ENCODE measurements at regions not wholly inside any gene's neighbourhood (a gene's known extent, or its start where the extent isn't known, plus 50 kb on each side); places are given as distances from the start of the nearest gene placed in this dataset.

- WGBS, 2 experiments (ENCODE audit: extremely low coverage in 2 of 2, insufficient read length in 1 of 2): no CpG with 5 or more reads among the region's 2 CpGs
- no peak for TF ChIP-seq POLR2A (IDR thresholded peaks at IDR 0.05; ENCODE audit: low read depth, low read length)
- H3K4me1 ChIP-seq (ENCODE audit: control insufficient read depth, insufficient read depth, low read length): no peaks in the 10 kb centered on the region
- no peak overlapping the region for H4K8ac ChIP-seq (ENCODE audit: low read depth in 2 of 2, low read length in 2 of 2)
- H3K56ac ChIP-seq (ENCODE audit: extremely low read depth, insufficient read depth, low read length): no peak overlapping the region
- in situ Hi-C loops (cut with MboI; ENCODE audit: low sequenced_read_pairs): no loop called here
- CTCF ChIA-PET: no interaction called here
- no peaks in the 10 kb centered on the region for H3K27me3 ChIP-seq (ENCODE audit: control insufficient read depth, insufficient read depth, low read length)
- no peak overlapping the region for H2AK9ac ChIP-seq (replicated peaks; ENCODE audit: low read depth, low read length, poor library complexity)
- BruUV-seq (replicated peaks): no TSS peak
- H3K9me1 ChIP-seq (ENCODE audit: insufficient read depth, low read length): no peaks in the 10 kb centered on the region
- H3K4me3 ChIP-seq (ENCODE audit: insufficient read depth, low read depth, low read length): no peak overlapping the region
- no peak overlapping the region for H2BK15ac ChIP-seq (ENCODE audit: low read depth, low read length)
- no peak overlapping the region for H2AFZ ChIP-seq (replicated peaks; ENCODE audit: low read length, poor library complexity)
- no peak overlapping the region for H2BK20ac ChIP-seq (ENCODE audit: low read depth, low read length)
- no peaks in the 10 kb centered on the region for H3K9me3 ChIP-seq (ENCODE audit: control insufficient read depth, insufficient read depth, low read length)
- dilution Hi-C loops (cut with HindIII; ENCODE audit: low sequenced_read_pairs, unreplicated experiment): no loop called here
- H2BK5ac ChIP-seq (ENCODE audit: low read depth, low read length, poor library complexity, severe bottlenecking): no peak overlapping the region
- no peak overlapping the region for H3K27ac ChIP-seq (ENCODE audit: insufficient read depth, low read length)
- no peak overlapping the region for H3K18ac ChIP-seq (ENCODE audit: low read depth, low read length)
- ATAC-seq (ENCODE audit: low read depth) (no peak), DNase-seq (no peak)
- H3K79me1 ChIP-seq (ENCODE audit: low read depth in 1 of 2, low read length in 2 of 2): no peaks in the 10 kb centered on the region
- no peak overlapping the region for H3K14ac ChIP-seq (replicated peaks; ENCODE audit: low read depth, low read length)
- no peak overlapping the region for H3K4ac ChIP-seq (ENCODE audit: low read depth, low read length)
- no peaks in the 10 kb centered on the region for H3K36me3 ChIP-seq (ENCODE audit: control insufficient read depth, insufficient read depth, low read length)
- H3K23ac ChIP-seq (ENCODE audit: low read depth, low read length): no peak overlapping the region
- intact Hi-C loops (cut with micrococcal nuclease): no loop called here
- no peak overlapping the region for H2AK5ac ChIP-seq (ENCODE audit: low read depth, low read length)
- H4K20me1 ChIP-seq (ENCODE audit: insufficient read depth, low read length): no peaks in the 10 kb centered on the region
- no peak overlapping the region for H3K9ac ChIP-seq (ENCODE audit: low read depth, low read length)
- no peak overlapping the region for H4K5ac ChIP-seq (ENCODE audit: low read depth, low read length)
- H2BK120ac ChIP-seq (ENCODE audit: low read depth, low read length): no peak overlapping the region
- no peak overlapping the region for H4K91ac ChIP-seq (ENCODE audit: insufficient read depth, low read depth, low read length)
- H3K4me2 ChIP-seq (ENCODE audit: low read depth, low read length): no peak overlapping the region
- POLR2A ChIA-PET (ENCODE audit: unreplicated experiment): no interaction called here
These were observed 364.1 kb downstream of the DEPDC1B start for GRCh38 chr5:60335913-60336312.
